ENCODE measurements at regions not wholly inside any gene's neighbourhood (a gene's known extent, or its start where the extent isn't known, plus 50 kb on each side); places are given as distances from the start of the nearest gene placed in this dataset.

DNA sequence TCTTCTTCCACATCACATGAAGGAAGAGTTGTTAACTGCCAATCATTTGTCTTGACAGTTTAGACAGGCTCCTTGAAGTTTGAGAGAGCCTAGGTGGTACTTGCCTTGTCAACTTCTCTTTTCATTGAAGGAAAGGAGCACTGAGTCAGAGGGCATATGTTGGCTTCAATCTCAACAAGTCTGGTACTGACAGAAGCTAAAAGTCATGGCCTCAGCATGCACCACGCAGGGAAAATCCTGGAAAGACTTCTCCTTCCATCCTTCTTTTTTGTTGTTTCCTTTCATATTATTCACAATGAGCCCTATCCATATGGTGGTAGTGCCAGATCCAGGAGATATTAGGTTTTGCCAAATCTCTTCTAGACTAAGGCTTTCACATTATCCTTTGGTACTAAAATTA, 1272.5 kb downstream of the ROBO1 start:
- ChIA-PET CTCF (ENCODE audit: unreplicated experiment) (no interaction called here), POLR2A (no interaction called here)
- Histone ChIP-seq H3K4me2 (ENCODE audit: low read length) (no peak overlapping the region), H3K79me2 (ENCODE audit: insufficient read depth, low read depth, low read length) (no peaks in the 10 kb centered on the region), H4K20me1 (ENCODE audit: insufficient read depth, low read length) (no peaks in the 10 kb centered on the region), H3K4me1 (ENCODE audit: insufficient read depth, low read length, poor library complexity, severe bottlenecking) (no peaks in the 10 kb centered on the region), H3K27ac (ENCODE audit: low read depth, low read length, poor library complexity, severe bottlenecking) (no peak overlapping the region), H3K9me2 (ENCODE audit: insufficient read depth, low read length) (no peaks in the 10 kb centered on the region), H3K9me3 (ENCODE audit: low read length) (no peaks in the 10 kb centered on the region), H2AFZ (ENCODE audit: low read length) (no peak overlapping the region), H3K4me3 (ENCODE audit: low read depth, low read length, poor library complexity, severe bottlenecking) (no peak overlapping the region), H3K36me3 (ENCODE audit: insufficient read depth, low read length) (no peaks in the 10 kb centered on the region)
- no peak for TF ChIP-seq EZH2phosphoT487 (IDR thresholded peaks at IDR 0.05; ENCODE audit: borderline replicate concordance, low read depth, low read length)
- TF ChIP-seq, protein P1, sequence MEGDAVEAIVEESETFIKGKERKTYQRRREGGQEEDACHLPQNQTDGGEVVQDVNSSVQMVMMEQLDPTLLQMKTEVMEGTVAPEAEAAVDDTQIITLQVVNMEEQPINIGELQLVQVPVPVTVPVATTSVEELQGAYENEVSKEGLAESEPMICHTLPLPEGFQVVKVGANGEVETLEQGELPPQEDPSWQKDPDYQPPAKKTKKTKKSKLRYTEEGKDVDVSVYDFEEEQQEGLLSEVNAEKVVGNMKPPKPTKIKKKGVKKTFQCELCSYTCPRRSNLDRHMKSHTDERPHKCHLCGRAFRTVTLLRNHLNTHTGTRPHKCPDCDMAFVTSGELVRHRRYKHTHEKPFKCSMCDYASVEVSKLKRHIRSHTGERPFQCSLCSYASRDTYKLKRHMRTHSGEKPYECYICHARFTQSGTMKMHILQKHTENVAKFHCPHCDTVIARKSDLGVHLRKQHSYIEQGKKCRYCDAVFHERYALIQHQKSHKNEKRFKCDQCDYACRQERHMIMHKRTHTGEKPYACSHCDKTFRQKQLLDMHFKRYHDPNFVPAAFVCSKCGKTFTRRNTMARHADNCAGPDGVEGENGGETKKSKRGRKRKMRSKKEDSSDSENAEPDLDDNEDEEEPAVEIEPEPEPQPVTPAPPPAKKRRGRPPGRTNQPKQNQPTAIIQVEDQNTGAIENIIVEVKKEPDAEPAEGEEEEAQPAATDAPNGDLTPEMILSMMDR (conservative IDR thresholded peaks at IDR 0.05; ENCODE audit: low read length), result no peak
- intact Hi-C loops (cut with micrococcal nuclease; ENCODE audit: unreplicated experiment), result no loop called here
- no TSS peak for BruUV-seq (replicated peaks)
- no peak for DNase-seq (ENCODE audit: low spot score)

DNA sequence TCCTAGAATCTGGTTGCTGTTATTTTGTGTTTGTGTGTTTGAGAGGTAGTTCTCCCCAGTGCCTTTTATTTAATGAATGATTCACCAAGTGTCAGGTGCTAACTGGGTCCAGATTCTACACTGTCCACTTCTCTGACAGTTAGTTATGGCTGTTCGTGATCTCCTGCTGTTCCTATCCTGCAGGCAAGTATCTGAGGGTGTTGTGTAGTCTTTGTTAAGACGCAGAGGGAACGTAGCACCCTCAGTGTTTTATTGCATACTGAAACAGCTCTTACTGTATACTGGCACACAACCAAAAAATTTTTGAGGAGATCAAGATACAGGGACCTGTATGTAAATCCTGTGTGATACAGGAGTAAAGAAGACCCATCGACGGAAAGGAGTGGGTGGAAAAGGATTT, 1271.3 kb downstream of the ROBO1 start:
- H4K20me1 ChIP-seq (ENCODE audit: insufficient read depth, low read length), result no peaks in the 10 kb centered on the region
- H3K9me3 ChIP-seq (ENCODE audit: low read length), result no peaks in the 10 kb centered on the region
- no peaks in the 10 kb centered on the region for H3K9me2 ChIP-seq (ENCODE audit: insufficient read depth, low read length)
- H2AFZ ChIP-seq (ENCODE audit: low read length), result no peak overlapping the region
- H3K4me3 ChIP-seq (ENCODE audit: low read depth, low read length, poor library complexity, severe bottlenecking), result no peak overlapping the region
- TF ChIP-seq, protein P1 (conservative IDR thresholded peaks at IDR 0.05; ENCODE audit: low read length), result no peak
- TF ChIP-seq EZH2phosphoT487 (IDR thresholded peaks at IDR 0.05; ENCODE audit: borderline replicate concordance, low read depth, low read length), result no peak
- no peaks in the 10 kb centered on the region for H3K79me2 ChIP-seq (ENCODE audit: insufficient read depth, low read depth, low read length)
- intact Hi-C loops (cut with micrococcal nuclease; ENCODE audit: unreplicated experiment), result no loop called here
- no peak for DNase-seq (ENCODE audit: low spot score)
- no peaks in the 10 kb centered on the region for H3K4me1 ChIP-seq (ENCODE audit: insufficient read depth, low read length, poor library complexity, severe bottlenecking)
- ChIA-PET POLR2A (no interaction called here), CTCF (ENCODE audit: unreplicated experiment) (no interaction called here)
- BruUV-seq (replicated peaks), result no TSS peak
- H3K4me2 ChIP-seq (ENCODE audit: low read length), result no peak overlapping the region
- no peak overlapping the region for H3K27ac ChIP-seq (ENCODE audit: low read depth, low read length, poor library complexity, severe bottlenecking)
- no peaks in the 10 kb centered on the region for H3K36me3 ChIP-seq (ENCODE audit: insufficient read depth, low read length)

DNA sequence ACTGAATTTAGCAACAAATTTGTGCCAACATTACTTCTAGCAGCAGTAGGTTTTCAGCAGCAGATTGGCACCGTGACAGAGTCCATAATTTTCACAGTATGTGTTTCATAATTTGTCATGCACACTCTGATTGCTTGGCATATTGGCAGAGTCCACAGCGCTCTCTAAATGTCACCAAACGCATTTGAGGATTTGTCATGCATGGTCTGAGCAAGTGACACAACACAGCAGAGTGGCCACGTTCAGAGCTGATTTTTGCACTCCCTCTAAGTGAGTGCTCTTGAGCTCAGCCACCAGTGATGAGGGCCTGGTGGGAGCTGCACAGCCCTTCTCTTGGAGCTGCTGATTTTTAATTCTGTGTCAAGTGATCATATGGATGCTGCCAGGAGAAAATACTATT, 1270.8 kb downstream of the ROBO1 start:
- intact Hi-C loops (cut with micrococcal nuclease; ENCODE audit: unreplicated experiment), result no loop called here
- CTCF ChIA-PET (ENCODE audit: unreplicated experiment), result no interaction called here
- BruUV-seq (replicated peaks), result no TSS peak

More for the DNA sequence above, 1270.8 kb downstream of the ROBO1 start:
- Histone ChIP-seq H3K4me2 (ENCODE audit: low read length) (no peak overlapping the region), H4K20me1 (ENCODE audit: insufficient read depth, low read length) (no peaks in the 10 kb centered on the region), H3K36me3 (ENCODE audit: insufficient read depth, low read length) (no peaks in the 10 kb centered on the region), H3K79me2 (ENCODE audit: insufficient read depth, low read depth, low read length) (no peaks in the 10 kb centered on the region), H3K9me2 (ENCODE audit: insufficient read depth, low read length) (no peaks in the 10 kb centered on the region), H3K4me1 (ENCODE audit: insufficient read depth, low read length, poor library complexity, severe bottlenecking) (no peaks in the 10 kb centered on the region), H3K4me3 (ENCODE audit: low read depth, low read length, poor library complexity, severe bottlenecking) (no peak overlapping the region), H3K27ac (ENCODE audit: low read depth, low read length, poor library complexity, severe bottlenecking) (no peak overlapping the region), H3K9me3 (ENCODE audit: low read length) (no peaks in the 10 kb centered on the region), H2AFZ (ENCODE audit: low read length) (no peak overlapping the region)
- TF ChIP-seq, protein P1 (conservative IDR thresholded peaks at IDR 0.05; ENCODE audit: low read length), result no peak
- TF ChIP-seq EZH2phosphoT487 (IDR thresholded peaks at IDR 0.05; ENCODE audit: borderline replicate concordance, low read depth, low read length), result no peak
- DNase-seq (ENCODE audit: low spot score), result no peak
- POLR2A ChIA-PET, result interaction anchor here (0.5 to 0.9 kb wide), 2 partner anchors 15 to 536 kb away, joined by 3 read pairs; no protein-coding TSS in a partner anchor
